HG02623 (cell line): ENCODE measurements at regions not wholly inside any gene's neighbourhood (a gene's known extent, or its start where the extent isn't known, plus 50 kb on each side); places are given as distances from the start of the nearest gene placed in this dataset.
"Not testable (repeated sequence)": the region's sequence is repeated elsewhere in the genome, so short reads cannot be mapped to it uniquely, and the experiment has no call there.

Experiments used
- ATAC-seq: cut with Tn5 transposase; IDR thresholded peaks from one replicate; pipeline ENCODE4 v1.9.1; 2021; ENCODE audit warnings: moderate library complexity; ENCODE audit not compliant: unreplicated experiment

- ATAC-seq, result not testable (repeated sequence)
Observed at GRCh38 chr4:49322610-49323572, 336.8 kb downstream of the CWH43 start.

GRCh38 chr4:49323573-49323940 lies 337.5 kb downstream of the CWH43 start:
- ATAC-seq, result not testable (repeated sequence)
